Activated CD4-positive, alpha-beta T cell treated with anti-CD3 and anti-CD28 coated beads for 36 hours (primary cell): ENCODE measurements at regions not wholly inside any gene's neighbourhood (a gene's known extent, or its start where the extent isn't known, plus 50 kb on each side); places are given as distances from the start of the nearest gene placed in this dataset.

Experiments
- ATAC-seq: fragments of 200-7000 bp; cut with Tn5 transposase; one replicate; pipeline ENCODE4 v1.10.0; 2021; ENCODE audit warnings: mild to moderate bottlenecking, moderate library complexity
- CTCF ChIA-PET: fragments of 350-600 bp; sonication (Branson Sonifier 250); formaldehyde crosslinking; loops from one replicate; lab custom pipeline; 2021; ENCODE audit warnings: antibody characterized with exemption; lab: Charles Lee
- POLR2A ChIA-PET: fragments of 350-600 bp; sonication (Branson Sonifier 250); formaldehyde crosslinking; loops from one replicate; lab custom pipeline; 2021; ENCODE audit warnings: antibody characterized with exemption, inconsistent platforms; lab: Charles Lee
- DNase-seq: peaks from one replicate; pipeline ENCODE4 v3.0.0-alpha.2; 2020
- H3K27ac Mint-ChIP-seq: one replicate; pipeline ENCODE4 v1.8.0; 2021; ENCODE audit warnings: mixed read lengths
- H3K27me3 Mint-ChIP-seq: one replicate; pipeline ENCODE4 v1.8.0; 2021; ENCODE audit warnings: mixed read lengths
- H3K36me3 Mint-ChIP-seq: one replicate; pipeline ENCODE4 v1.8.0; 2021; ENCODE audit warnings: low read depth, mixed read lengths
- H3K4me1 Mint-ChIP-seq: one replicate; pipeline ENCODE4 v1.8.0; 2021; ENCODE audit warnings: mixed read lengths
- H3K4me3 Mint-ChIP-seq: one replicate; pipeline ENCODE4 v1.8.0; 2021; ENCODE audit warnings: mild to moderate bottlenecking, moderate library complexity, mixed read lengths
- H3K9me3 Mint-ChIP-seq: one replicate; pipeline ENCODE4 v1.8.0; 2021; ENCODE audit warnings: low read depth, mixed read lengths
- intact Hi-C, 2 experiments: fragments of 100-400 bp; cut with DNase I in 1 of 2; cut with micrococcal nuclease in 1 of 2; formaldehyde crosslinking; loops; one replicate each; pipeline versions ENCODE4 v1.14.2 to v1.15.1; 2022 to 2024; cut with DNase I, micrococcal nuclease

GRCh38 chr13:22375151-22375550 lies 704.3 kb downstream of the FGF9 start:
- DNase-seq (no peak), ATAC-seq (no peak)
- no peaks in the 10 kb centered on the region for H3K4me1 Mint-ChIP-seq
- peaks cover 2% of the 10 kb centered on the region for H3K36me3 Mint-ChIP-seq
- intact Hi-C loops = no loop called here
- H3K4me3 Mint-ChIP-seq = no peak overlapping the region
- ChIA-PET POLR2A (no interaction called here), CTCF (no interaction called here)
- H3K27ac Mint-ChIP-seq = no peak overlapping the region
- H3K27me3 Mint-ChIP-seq = no peaks in the 10 kb centered on the region
- H3K9me3 Mint-ChIP-seq = peaks cover 31% of the 10 kb centered on the region

- CTCF ChIA-PET = interaction anchor here (0.7 to 1.2 kb wide), 2 partner anchors 71 to 1535 kb away, joined by 3 read pairs; no protein-coding TSS in a partner anchor
- ATAC-seq (no peak), DNase-seq (no peak)
- Mint-ChIP-seq H3K36me3 (no peaks in the 10 kb centered on the region), H3K9me3 (no peaks in the 10 kb centered on the region), H3K27ac (no peak overlapping the region), H3K27me3 (peaks cover 2% of the 10 kb centered on the region), H3K4me1 (no peaks in the 10 kb centered on the region), H3K4me3 (no peak overlapping the region)
- POLR2A ChIA-PET = no interaction called here
- intact Hi-C loops = no loop called here
Observed at GRCh38 chr13:22387899-22388298, 717.0 kb downstream of the FGF9 start.

DNA sequence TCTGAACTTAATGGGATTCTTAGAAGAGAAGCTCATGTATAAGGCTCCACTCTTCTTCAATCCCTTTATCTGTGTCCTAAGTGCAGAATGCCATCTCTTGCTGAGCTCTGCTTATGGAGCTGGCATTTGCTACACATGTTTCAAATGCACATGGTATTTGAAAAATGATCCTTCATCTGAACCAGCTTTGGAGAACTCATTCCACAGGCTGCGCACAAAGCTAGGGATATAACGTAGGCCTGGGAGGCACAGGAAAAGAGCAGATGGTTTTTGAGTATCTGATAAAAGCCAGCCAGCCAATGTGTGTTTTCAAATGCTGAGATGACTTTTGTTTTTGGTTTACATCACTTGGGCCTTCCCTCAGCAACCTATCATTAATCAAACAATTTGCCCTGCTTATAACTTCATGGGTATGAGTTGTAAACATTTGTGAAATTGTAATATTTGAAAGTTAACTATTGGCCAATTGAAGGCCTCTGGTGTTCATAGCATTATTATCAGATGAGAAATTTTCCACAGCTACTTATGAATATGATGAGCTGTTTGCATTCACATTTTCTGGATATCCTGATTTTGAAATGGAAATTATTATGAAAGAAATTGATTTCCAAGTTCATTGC lies 729.0 kb downstream of the FGF9 start:
- ATAC-seq (no peak), DNase-seq (no peak)
- Mint-ChIP-seq H3K9me3 (no peaks in the 10 kb centered on the region), H3K27me3 (no peaks in the 10 kb centered on the region), H3K4me3 (no peak overlapping the region), H3K27ac (no peak overlapping the region), H3K36me3 (no peaks in the 10 kb centered on the region), H3K4me1 (no peaks in the 10 kb centered on the region)
- POLR2A ChIA-PET = no interaction called here
- CTCF ChIA-PET = no interaction called here
- intact Hi-C loops = no loop called here

DNA sequence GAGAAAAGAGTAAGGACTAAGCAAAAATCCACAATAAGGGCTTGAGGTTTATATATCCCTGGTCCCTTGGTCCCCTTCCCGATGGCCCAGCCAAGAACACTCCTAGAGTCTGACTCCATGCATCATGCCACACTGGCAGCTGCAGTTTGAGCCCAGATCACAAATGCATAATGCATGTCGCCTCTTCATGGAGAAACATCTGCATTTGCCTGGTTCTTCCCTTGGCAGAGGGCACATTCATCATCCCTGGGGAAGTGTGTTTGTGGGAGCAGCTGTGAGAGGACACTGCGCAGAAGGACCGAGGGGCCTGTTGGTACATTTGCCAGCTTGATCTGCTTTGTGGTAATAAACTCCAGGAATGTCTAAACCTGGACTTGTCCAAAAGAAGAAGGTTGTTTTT lies 731.8 kb downstream of the FGF9 start:
- H3K4me3 Mint-ChIP-seq = no peak overlapping the region
- CTCF ChIA-PET = no interaction called here
- ATAC-seq (no peak), DNase-seq (no peak)
- POLR2A ChIA-PET = no interaction called here
- no peaks in the 10 kb centered on the region for H3K9me3 Mint-ChIP-seq
- no peaks in the 10 kb centered on the region for H3K36me3 Mint-ChIP-seq
- no peaks in the 10 kb centered on the region for H3K4me1 Mint-ChIP-seq
- H3K27me3 Mint-ChIP-seq = no peaks in the 10 kb centered on the region
- no peak overlapping the region for H3K27ac Mint-ChIP-seq
- intact Hi-C loops = no loop called here

DNA sequence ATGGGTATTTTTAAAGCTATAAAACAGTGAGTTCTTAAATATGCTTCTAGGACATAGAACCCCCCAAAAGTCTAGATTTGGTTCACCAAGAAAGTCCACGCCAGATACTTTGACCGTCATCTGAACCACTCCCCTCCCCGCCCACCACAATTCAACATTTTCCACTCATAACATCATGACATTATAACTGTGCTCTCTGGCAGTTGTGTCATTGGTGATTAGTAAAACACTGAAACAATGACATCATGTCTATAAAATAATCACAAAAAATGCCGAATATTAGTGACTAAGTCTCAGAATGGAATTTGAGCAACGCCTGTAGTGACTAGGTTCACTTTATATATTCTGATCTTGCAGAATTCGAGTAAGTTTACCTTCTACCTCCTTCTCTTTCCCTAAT lies 732.3 kb downstream of the FGF9 start:
- no peak overlapping the region for H3K27ac Mint-ChIP-seq
- intact Hi-C loops = no loop called here
- DNase-seq (no peak), ATAC-seq (no peak)
- POLR2A ChIA-PET = no interaction called here
- H3K36me3 Mint-ChIP-seq = no peaks in the 10 kb centered on the region
- no peak overlapping the region for H3K4me3 Mint-ChIP-seq
- H3K4me1 Mint-ChIP-seq = no peaks in the 10 kb centered on the region
- H3K27me3 Mint-ChIP-seq = no peaks in the 10 kb centered on the region
- H3K9me3 Mint-ChIP-seq = no peaks in the 10 kb centered on the region
- CTCF ChIA-PET = no interaction called here

- ATAC-seq (no peak), DNase-seq (no peak)
- Mint-ChIP-seq H3K36me3 (no peaks in the 10 kb centered on the region), H3K4me3 (no peak overlapping the region), H3K4me1 (no peaks in the 10 kb centered on the region), H3K27me3 (no peaks in the 10 kb centered on the region), H3K27ac (no peak overlapping the region), H3K9me3 (peaks cover 4% of the 10 kb centered on the region)
- ChIA-PET POLR2A (no interaction called here), CTCF (interaction anchor here (0.6 to 1.1 kb wide), 2 partner anchors 17 to 21 kb away, joined by 3 to 4 read pairs; no protein-coding TSS in a partner anchor)
- intact Hi-C loops = no loop called here
Observed at GRCh38 chr13:22405891-22406290, 735.0 kb downstream of the FGF9 start.

- CTCF ChIA-PET = no interaction called here
- peaks cover 2% of the 10 kb centered on the region for H3K27me3 Mint-ChIP-seq
- peaks cover 18% of the 10 kb centered on the region for H3K9me3 Mint-ChIP-seq
- no peak for DNase-seq
- ATAC-seq = no peak
- no peaks in the 10 kb centered on the region for H3K4me1 Mint-ChIP-seq
- no peak overlapping the region for H3K27ac Mint-ChIP-seq
- H3K4me3 Mint-ChIP-seq = no peak overlapping the region
- no peaks in the 10 kb centered on the region for H3K36me3 Mint-ChIP-seq
- intact Hi-C loops = no loop called here
- POLR2A ChIA-PET = no interaction called here
Observed at GRCh38 chr13:22412452-22412851, 741.6 kb downstream of the FGF9 start.

- ChIA-PET POLR2A (interaction anchor here (0.6 kb wide), 1 partner anchor 640 kb away, joined by 3 read pairs; no protein-coding TSS in a partner anchor), CTCF (interaction anchor here (1.4 kb wide), 1 partner anchor 16 kb away, joined by 3 read pairs; no protein-coding TSS in a partner anchor)
- intact Hi-C loops = no loop called here
- DNase-seq (no peak), ATAC-seq (no peak)
- Mint-ChIP-seq H3K36me3 (no peaks in the 10 kb centered on the region), H3K27me3 (no peaks in the 10 kb centered on the region), H3K4me3 (no peak overlapping the region), H3K27ac (no peak overlapping the region), H3K9me3 (peaks cover 1% of the 10 kb centered on the region), H3K4me1 (no peaks in the 10 kb centered on the region)
Observed at GRCh38 chr13:22422023-22422422, 751.1 kb downstream of the FGF9 start.

GRCh38 chr13:22422712-22423111 lies 751.8 kb downstream of the FGF9 start:
- no peaks in the 10 kb centered on the region for H3K27me3 Mint-ChIP-seq
- DNase-seq (no peak), ATAC-seq (no peak)
- no peak overlapping the region for H3K4me3 Mint-ChIP-seq
- H3K4me1 Mint-ChIP-seq = no peaks in the 10 kb centered on the region
- POLR2A ChIA-PET = interaction anchor here (0.6 kb wide), 1 partner anchor 641 kb away, joined by 3 read pairs; no protein-coding TSS in a partner anchor
- H3K36me3 Mint-ChIP-seq = no peaks in the 10 kb centered on the region
- H3K27ac Mint-ChIP-seq = no peak overlapping the region
- CTCF ChIA-PET = interaction anchor here (1.4 kb wide), 1 partner anchor 16 kb away, joined by 3 read pairs; no protein-coding TSS in a partner anchor
- intact Hi-C loops = no loop called here
- peaks cover 1% of the 10 kb centered on the region for H3K9me3 Mint-ChIP-seq

DNA sequence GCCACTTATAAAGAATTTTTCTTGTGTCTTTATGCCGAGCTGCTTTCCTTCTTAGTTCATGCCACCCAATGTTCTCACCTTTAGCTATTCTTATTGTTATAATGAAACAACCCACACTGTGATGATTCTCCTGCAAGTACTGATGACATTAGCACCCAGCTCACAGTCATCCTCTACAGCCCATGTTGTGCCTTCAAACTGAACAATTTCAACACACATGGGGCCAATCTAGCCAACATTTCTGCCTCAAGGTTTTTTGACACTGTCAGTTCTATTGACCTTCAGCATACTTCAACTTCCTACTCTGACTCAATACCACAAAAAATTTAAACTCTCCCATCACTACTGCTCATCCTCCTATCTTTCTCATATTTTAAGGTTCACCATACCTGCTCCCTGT lies 752.4 kb downstream of the FGF9 start:
- intact Hi-C loops = no loop called here
- H3K4me3 Mint-ChIP-seq = no peak overlapping the region
- DNase-seq (no peak), ATAC-seq (no peak)
- ChIA-PET CTCF (interaction anchor here (1.4 kb wide), 1 partner anchor 17 kb away, joined by 3 read pairs; no protein-coding TSS in a partner anchor), POLR2A (no interaction called here)
- H3K36me3 Mint-ChIP-seq = no peaks in the 10 kb centered on the region
- no peak overlapping the region for H3K27ac Mint-ChIP-seq
- H3K4me1 Mint-ChIP-seq = no peaks in the 10 kb centered on the region
- H3K27me3 Mint-ChIP-seq = no peaks in the 10 kb centered on the region
- peaks cover 1% of the 10 kb centered on the region for H3K9me3 Mint-ChIP-seq

DNA sequence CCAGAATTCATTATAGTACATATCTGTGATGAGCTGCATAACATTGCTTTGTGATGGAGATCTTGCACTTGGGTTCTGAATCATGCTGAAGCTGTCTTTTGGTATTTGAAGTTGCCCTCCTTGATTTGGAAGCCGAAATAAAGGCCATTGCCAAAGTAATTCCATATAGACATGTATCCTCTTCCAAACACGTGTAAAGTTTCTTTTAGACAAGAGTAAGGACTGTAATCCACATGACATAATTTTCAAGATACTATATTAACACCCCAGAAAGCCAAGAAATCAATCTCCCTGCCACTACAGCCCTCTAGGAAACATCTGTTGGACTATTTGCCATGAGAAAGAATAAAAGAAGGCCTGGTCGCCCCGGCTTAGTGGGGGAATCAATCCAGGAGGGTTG lies 754.2 kb downstream of the FGF9 start:
- H3K4me1 Mint-ChIP-seq = no peaks in the 10 kb centered on the region
- ChIA-PET POLR2A (no interaction called here), CTCF (no interaction called here)
- intact Hi-C loops = no loop called here
- no peak for ATAC-seq
- no peak overlapping the region for H3K27ac Mint-ChIP-seq
- no peak overlapping the region for H3K4me3 Mint-ChIP-seq
- no peaks in the 10 kb centered on the region for H3K36me3 Mint-ChIP-seq
- no peak for DNase-seq
- peaks cover under 1% of the 10 kb centered on the region for H3K27me3 Mint-ChIP-seq
- H3K9me3 Mint-ChIP-seq = peaks cover 4% of the 10 kb centered on the region

DNA sequence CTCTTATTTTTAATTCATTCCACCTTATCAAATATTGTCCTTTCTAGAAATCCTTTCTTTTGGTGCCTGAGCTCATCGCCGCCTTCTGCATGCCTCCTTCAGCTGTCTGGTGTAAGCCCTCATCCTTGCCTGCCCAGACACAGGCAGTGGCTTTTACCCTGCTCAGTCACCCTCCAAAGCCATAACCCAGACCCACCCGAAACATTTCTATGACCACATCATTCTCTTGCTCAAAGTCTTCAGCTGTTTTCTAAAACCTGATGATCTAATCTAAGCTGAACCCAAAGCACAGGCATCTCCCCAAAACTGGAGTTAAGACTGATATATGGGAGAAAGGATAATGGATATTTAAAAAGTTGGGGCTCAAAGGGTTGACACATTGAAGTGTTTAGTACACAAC lies 753.7 kb upstream of the SGCG start:
- DNase-seq = no peak
- no peaks in the 10 kb centered on the region for H3K4me1 Mint-ChIP-seq
- ChIA-PET CTCF (interaction anchor here (0.6 kb wide), 1 partner anchor 21 kb away, joined by 4 read pairs; no protein-coding TSS in a partner anchor), POLR2A (no interaction called here)
- no peak for ATAC-seq
- peaks cover 6% of the 10 kb centered on the region for H3K9me3 Mint-ChIP-seq
- H3K4me3 Mint-ChIP-seq = no peak overlapping the region
- no peaks in the 10 kb centered on the region for H3K36me3 Mint-ChIP-seq
- intact Hi-C loops = no loop called here
- no peak overlapping the region for H3K27ac Mint-ChIP-seq
- H3K27me3 Mint-ChIP-seq = peaks cover 2% of the 10 kb centered on the region
